ENCODE measurements at regions not wholly inside any gene's neighbourhood (a gene's known extent, or its start where the extent isn't known, plus 50 kb on each side); places are given as distances from the start of the nearest gene placed in this dataset.
A peak's percentile ranks its signal among the peaks of the same experiment; 100 is the strongest.
"Not testable (repeated sequence)": the region's sequence is repeated elsewhere in the genome, so short reads cannot be mapped to it uniquely, and the experiment has no call there.

GRCh38 chr6:139882234-139882633 is 507.8 kb upstream of the CITED2 start:
- no peak for TF ChIP-seq CTCF (IDR thresholded peaks at IDR 0.05; ENCODE audit: borderline replicate concordance)
- intact Hi-C loops (cut with micrococcal nuclease), result loop anchor here (10.0 kb wide), 1 partner anchor 507 kb away; the partner anchor contains the start of gene CITED2
- H3K27me3 ChIP-seq (ENCODE audit: low read depth), result no peaks in the 10 kb centered on the region
- peak overlapping the region; percentile 17 for H3K4me3 ChIP-seq
- peak overlapping the region; percentile 80 for H3K27ac ChIP-seq (replicated peaks)
- no peak for DNase-seq
- H3K4me1 ChIP-seq, result peaks cover 25% of the 10 kb centered on the region
- no peaks in the 10 kb centered on the region for H3K9me3 ChIP-seq (replicated peaks)
- H3K36me3 ChIP-seq, result no peaks in the 10 kb centered on the region

- intact Hi-C loops (cut with micrococcal nuclease), result loop anchor here (10.0 kb wide), 1 partner anchor 507 kb away; the partner anchor contains the start of gene CITED2
- Histone ChIP-seq H3K27ac (replicated peaks) (peak overlapping the region; percentile 80), H3K36me3 (no peaks in the 10 kb centered on the region), H3K9me3 (replicated peaks) (no peaks in the 10 kb centered on the region), H3K4me1 (peaks cover 25% of the 10 kb centered on the region), H3K4me3 (peak overlapping the region; percentile 17), H3K27me3 (ENCODE audit: low read depth) (no peaks in the 10 kb centered on the region)
- TF ChIP-seq CTCF (IDR thresholded peaks at IDR 0.05; ENCODE audit: borderline replicate concordance), result peak; percentile 72
- DNase-seq, result no peak
These were observed 507.3 kb upstream of the CITED2 start for GRCh38 chr6:139881728-139882211.

GRCh38 chr6:139881236-139881635 is 506.8 kb upstream of the CITED2 start:
- no peak for TF ChIP-seq CTCF (IDR thresholded peaks at IDR 0.05; ENCODE audit: borderline replicate concordance)
- DNase-seq, result no peak
- Histone ChIP-seq H3K27ac (replicated peaks) (no peak overlapping the region), H3K4me1 (peaks cover 25% of the 10 kb centered on the region), H3K36me3 (no peaks in the 10 kb centered on the region), H3K27me3 (ENCODE audit: low read depth) (no peaks in the 10 kb centered on the region), H3K4me3 (no peak overlapping the region), H3K9me3 (replicated peaks) (no peaks in the 10 kb centered on the region)
- intact Hi-C loops (cut with micrococcal nuclease), result loop anchor here (10.0 kb wide), 1 partner anchor 506 kb away; the partner anchor contains the start of gene CITED2

GRCh38 chr6:139879823-139880356 is 505.4 kb upstream of the CITED2 start:
- TF ChIP-seq CTCF (IDR thresholded peaks at IDR 0.05; ENCODE audit: borderline replicate concordance), result no peak
- Histone ChIP-seq H3K36me3 (no peaks in the 10 kb centered on the region), H3K9me3 (replicated peaks) (no peaks in the 10 kb centered on the region), H3K4me3 (no peak overlapping the region), H3K27me3 (ENCODE audit: low read depth) (no peaks in the 10 kb centered on the region), H3K4me1 (peaks cover 25% of the 10 kb centered on the region), H3K27ac (replicated peaks) (no peak overlapping the region)
- intact Hi-C loops (cut with micrococcal nuclease), result loop anchor here (10.0 kb wide), 1 partner anchor 505 kb away; the partner anchor contains the start of gene CITED2
- no peak for DNase-seq

DNA sequence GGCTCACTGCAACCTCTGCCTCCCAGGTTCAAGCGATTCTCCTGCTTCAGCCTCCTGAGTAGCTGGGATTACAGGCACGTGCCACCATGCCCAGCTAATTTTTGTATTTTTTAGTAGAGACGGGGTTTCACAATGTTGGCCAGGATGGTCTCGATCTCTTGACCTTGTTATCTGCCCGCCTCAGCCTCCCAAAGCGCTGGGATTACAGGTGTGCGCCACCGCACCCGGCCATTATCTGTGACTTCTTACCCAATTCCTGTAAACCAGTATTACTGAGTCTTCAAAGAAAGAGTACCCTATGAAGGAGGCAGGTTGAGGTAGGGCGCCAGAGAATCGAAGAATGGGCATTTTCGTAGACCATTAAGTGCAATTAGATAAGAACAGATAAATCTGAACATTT is 504.8 kb upstream of the CITED2 start:
- DNase-seq; H3K9me3 ChIP-seq (replicated peaks); intact Hi-C loops (cut with micrococcal nuclease); H3K27ac ChIP-seq (replicated peaks); H3K27me3 ChIP-seq (ENCODE audit: low read depth); H3K36me3 ChIP-seq; H3K4me3 ChIP-seq: not testable (repeated sequence)
- peaks cover 25% of the 10 kb centered on the region for H3K4me1 ChIP-seq

DNA sequence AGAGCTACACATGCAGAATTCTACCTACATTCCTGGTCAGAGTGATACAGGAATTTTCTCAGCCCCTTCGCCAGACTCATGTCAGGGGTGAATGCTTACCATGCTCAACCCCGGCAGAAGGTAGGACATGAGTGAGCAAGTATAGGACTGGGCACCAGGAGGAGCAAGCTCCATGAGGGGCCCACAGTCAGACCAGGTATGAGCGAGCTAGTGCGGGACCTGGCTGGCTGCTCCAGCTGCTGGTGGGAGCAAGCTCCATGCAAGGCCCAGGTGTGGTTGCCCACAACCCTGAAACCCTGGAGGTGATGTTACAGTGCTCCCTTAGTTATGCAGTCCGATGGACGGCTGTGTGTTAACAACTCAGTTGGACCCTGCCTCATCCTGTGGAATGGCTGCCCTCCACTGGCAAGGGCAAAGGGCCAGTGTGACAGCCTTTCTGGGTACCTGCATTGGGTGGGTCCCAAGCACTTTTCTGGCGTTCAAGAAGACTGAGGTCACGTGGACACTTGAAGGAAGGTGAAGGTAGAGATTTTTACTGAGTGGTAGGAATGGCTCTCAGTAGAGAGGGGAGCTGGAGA is 503.5 kb upstream of the CITED2 start:
- no peak for DNase-seq
- Histone ChIP-seq H3K36me3 (no peaks in the 10 kb centered on the region), H3K4me3 (no peak overlapping the region), H3K9me3 (replicated peaks) (no peaks in the 10 kb centered on the region), H3K27me3 (ENCODE audit: low read depth) (no peaks in the 10 kb centered on the region), H3K4me1 (peaks cover 12% of the 10 kb centered on the region), H3K27ac (replicated peaks) (no peak overlapping the region)
- TF ChIP-seq CTCF (IDR thresholded peaks at IDR 0.05; ENCODE audit: borderline replicate concordance), result no peak
- intact Hi-C loops (cut with micrococcal nuclease), result no loop called here
